Astrocyte (in vitro differentiated cells and primary cell): ENCODE measurements at regions not wholly inside any gene's neighbourhood (a gene's known extent, or its start where the extent isn't known, plus 50 kb on each side); places are given as distances from the start of the nearest gene placed in this dataset.

Experiments used
- EZH2 ChIP-seq: IDR thresholded peaks from 2 replicates; pipeline ENCODE4 v1.6.1; 2012; ENCODE audit warnings: mild to moderate bottlenecking, low read length, inconsistent platforms; ENCODE audit not compliant: insufficient read depth
- TF ChIP-seq, protein P1 (sequence below): IDR thresholded peaks from 2 replicates; pipeline ENCODE4 v1.5.1; 2011; ENCODE audit warnings: low read depth, mild to moderate bottlenecking, inconsistent platforms, low read length, moderate library complexity; ENCODE audit not compliant: insufficient read depth

DNA sequence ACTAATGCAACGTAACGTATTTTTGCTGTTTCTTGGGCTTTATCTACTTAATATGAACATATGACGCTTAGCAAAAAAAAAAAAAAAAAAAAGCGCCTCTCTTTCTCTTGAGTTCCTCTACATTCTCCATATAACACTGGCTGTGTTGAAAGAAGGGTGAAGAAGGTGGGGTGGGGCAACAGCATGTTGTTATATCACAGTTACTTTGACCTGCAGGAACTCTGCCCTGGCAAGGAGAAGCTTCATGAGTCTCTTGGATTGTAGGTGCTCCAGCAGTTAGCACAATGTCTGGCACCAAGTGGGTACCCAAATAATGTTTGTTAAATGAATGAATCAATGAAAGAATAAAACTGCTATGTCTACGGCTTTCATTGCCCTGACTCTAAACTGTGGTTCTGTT, 162.6 kb downstream of the ATG4C start:
- no peak for TF ChIP-seq EZH2
- TF ChIP-seq, protein P1, sequence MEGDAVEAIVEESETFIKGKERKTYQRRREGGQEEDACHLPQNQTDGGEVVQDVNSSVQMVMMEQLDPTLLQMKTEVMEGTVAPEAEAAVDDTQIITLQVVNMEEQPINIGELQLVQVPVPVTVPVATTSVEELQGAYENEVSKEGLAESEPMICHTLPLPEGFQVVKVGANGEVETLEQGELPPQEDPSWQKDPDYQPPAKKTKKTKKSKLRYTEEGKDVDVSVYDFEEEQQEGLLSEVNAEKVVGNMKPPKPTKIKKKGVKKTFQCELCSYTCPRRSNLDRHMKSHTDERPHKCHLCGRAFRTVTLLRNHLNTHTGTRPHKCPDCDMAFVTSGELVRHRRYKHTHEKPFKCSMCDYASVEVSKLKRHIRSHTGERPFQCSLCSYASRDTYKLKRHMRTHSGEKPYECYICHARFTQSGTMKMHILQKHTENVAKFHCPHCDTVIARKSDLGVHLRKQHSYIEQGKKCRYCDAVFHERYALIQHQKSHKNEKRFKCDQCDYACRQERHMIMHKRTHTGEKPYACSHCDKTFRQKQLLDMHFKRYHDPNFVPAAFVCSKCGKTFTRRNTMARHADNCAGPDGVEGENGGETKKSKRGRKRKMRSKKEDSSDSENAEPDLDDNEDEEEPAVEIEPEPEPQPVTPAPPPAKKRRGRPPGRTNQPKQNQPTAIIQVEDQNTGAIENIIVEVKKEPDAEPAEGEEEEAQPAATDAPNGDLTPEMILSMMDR = no peak
